Large intestine (tissue), 3 donors: ENCODE measurements at regions not wholly inside any gene's neighbourhood (a gene's known extent, or its start where the extent isn't known, plus 50 kb on each side); places are given as distances from the start of the nearest gene placed in this dataset.

Source experiments
- DNase-seq, 2 donors: peaks; one replicate each; pipeline versions ENCODE4 v3.0.0 to v3.0.0-alpha.2; 2013
- H3K27ac ChIP-seq: one replicate; pipeline ENCODE4 v1.5.1; 2013; ENCODE audit warnings: low read length
- H3K27me3 ChIP-seq: 2 replicates; pipeline ENCODE4 v1.6.1; 2013; ENCODE audit warnings: low read length; ENCODE audit not compliant: control insufficient read depth, insufficient read depth
- H3K36me3 ChIP-seq: 2 replicates; pipeline ENCODE4 v1.6.1; 2013; ENCODE audit warnings: low read length; ENCODE audit not compliant: control insufficient read depth, insufficient read depth
- H3K4me1 ChIP-seq: one replicate; pipeline ENCODE4 v1.6.1; 2013; ENCODE audit warnings: low read length; ENCODE audit not compliant: control insufficient read depth, insufficient read depth
- H3K4me3 ChIP-seq: one replicate; pipeline ENCODE4 v1.5.1; 2013; ENCODE audit warnings: low read length
- H3K9me3 ChIP-seq: one replicate; pipeline ENCODE4 v1.6.1; 2013; ENCODE audit warnings: mild to moderate bottlenecking, low read depth, low read length, moderate library complexity; ENCODE audit not compliant: control insufficient read depth
- WGBS: methylation state at CpG from one replicate; pipeline ENCODE4 v1.1.5; 2013; ENCODE audit warnings: low lambda C conversion rate; ENCODE audit not compliant: insufficient coverage; 5-methylcytosine and 5-hydroxymethylcytosine counted together

DNA sequence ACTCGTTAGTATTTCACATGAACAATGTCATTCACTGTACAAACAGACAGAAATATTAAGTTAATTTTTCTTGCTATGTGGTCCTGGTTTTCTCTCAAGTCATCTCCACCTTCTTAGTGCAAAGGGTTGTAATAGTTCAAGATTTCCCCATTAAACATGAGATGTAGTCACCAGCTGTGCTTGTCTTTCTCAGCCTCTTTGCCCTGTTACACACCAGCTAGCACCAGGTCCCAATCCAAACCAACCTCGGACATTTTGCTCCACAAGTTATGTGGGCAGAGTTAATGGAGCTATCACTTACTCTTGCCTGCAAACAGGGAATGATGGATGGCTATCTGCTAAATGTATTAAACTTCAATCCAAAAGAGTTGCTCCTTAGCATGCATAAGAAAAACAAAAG lies 328.1 kb downstream of the TLE1 start:
- H3K4me1 ChIP-seq = no peaks in the 10 kb centered on the region
- H3K27ac ChIP-seq = no peak overlapping the region
- no peaks in the 10 kb centered on the region for H3K9me3 ChIP-seq
- H3K4me3 ChIP-seq = no peak overlapping the region
- H3K36me3 ChIP-seq = no peaks in the 10 kb centered on the region
- WGBS = no CpG with 5 or more reads among the region's 2 CpGs
- H3K27me3 ChIP-seq = no peaks in the 10 kb centered on the region
- DNase-seq = no peak

DNA sequence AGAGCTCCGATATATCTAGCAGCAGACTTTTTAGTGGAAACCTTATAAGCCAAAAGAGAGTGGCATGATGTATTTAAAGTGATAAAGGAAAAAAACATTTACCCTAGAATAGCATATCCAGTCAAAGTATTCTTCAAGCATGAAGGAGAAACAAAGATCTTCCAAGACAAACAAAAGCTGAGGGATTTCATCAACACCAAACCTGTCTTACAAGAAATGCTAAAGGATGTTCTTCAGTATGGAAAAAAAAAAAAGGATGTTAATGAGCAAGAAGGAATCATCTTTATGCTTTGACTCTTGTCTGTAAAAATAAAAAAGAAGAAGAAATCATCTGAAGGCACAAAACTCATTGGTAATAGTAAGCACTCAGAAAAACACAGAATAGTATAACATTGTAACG lies 338.2 kb downstream of the TLE1 start:
- no peaks in the 10 kb centered on the region for H3K9me3 ChIP-seq
- 100% methylated on average over 2 of the region's 2 CpGs for WGBS
- no peaks in the 10 kb centered on the region for H3K36me3 ChIP-seq
- DNase-seq = no peak
- no peaks in the 10 kb centered on the region for H3K27me3 ChIP-seq
- H3K27ac ChIP-seq = no peak overlapping the region
- H3K4me3 ChIP-seq = no peak overlapping the region
- H3K4me1 ChIP-seq = no peaks in the 10 kb centered on the region

DNA sequence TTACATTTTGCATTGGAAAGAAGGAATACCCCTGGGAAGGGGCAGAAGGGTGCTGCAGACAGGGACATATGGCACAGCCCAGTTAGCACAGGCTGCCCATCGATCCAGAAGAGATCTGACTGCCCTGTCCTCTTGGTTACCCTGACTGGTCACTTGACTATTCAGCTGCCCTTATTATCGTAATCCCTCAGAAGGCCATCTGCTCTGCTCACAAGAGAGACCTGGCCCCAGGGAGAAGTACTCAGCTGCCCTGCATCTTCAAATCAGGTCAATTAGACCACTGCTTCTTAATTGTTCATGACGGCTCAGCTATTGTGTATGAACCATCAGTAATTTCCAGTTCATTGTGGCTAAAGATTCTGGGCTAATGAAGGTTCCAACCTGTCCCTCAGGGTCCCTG lies 345.0 kb downstream of the TLE1 start:
- Histone ChIP-seq H3K4me1 (no peaks in the 10 kb centered on the region), H3K36me3 (no peaks in the 10 kb centered on the region), H3K4me3 (no peak overlapping the region), H3K9me3 (no peaks in the 10 kb centered on the region), H3K27me3 (no peaks in the 10 kb centered on the region), H3K27ac (no peak overlapping the region)
- DNase-seq = no peak
- WGBS = no CpG with 5 or more reads among the region's 3 CpGs

DNA sequence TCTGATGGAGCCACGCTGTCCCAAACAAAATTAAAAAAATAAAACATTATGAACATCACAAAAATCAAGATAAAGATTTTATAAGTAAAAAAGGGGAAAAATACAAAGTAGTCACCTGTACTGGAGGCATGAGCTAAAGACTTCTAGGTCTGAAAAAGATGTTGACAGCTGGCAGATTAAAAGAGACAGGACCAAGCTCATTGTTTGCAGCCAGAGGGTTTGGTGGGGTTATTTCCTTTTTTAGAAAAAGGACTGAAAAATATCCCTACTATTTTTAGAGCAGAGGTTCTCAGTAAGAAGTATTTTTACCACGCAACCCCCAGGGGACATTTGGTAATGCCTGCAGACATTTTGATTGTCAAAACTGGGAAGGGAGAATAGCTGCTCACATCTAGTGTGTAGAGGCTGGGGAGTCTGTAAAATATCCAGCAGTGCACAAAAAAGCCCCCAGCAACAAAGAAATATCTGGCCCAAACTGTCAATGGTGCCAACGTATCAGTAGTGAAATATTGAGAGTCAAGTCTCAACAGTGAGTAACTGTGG lies 353.4 kb downstream of the TLE1 start:
- no peak overlapping the region for H3K27ac ChIP-seq
- no peak for DNase-seq
- H3K27me3 ChIP-seq = no peaks in the 10 kb centered on the region
- WGBS = 60% methylated on average over 1 of the region's 3 CpGs
- H3K4me3 ChIP-seq = no peak overlapping the region
- H3K9me3 ChIP-seq = no peaks in the 10 kb centered on the region
- no peaks in the 10 kb centered on the region for H3K4me1 ChIP-seq
- H3K36me3 ChIP-seq = no peaks in the 10 kb centered on the region

DNA sequence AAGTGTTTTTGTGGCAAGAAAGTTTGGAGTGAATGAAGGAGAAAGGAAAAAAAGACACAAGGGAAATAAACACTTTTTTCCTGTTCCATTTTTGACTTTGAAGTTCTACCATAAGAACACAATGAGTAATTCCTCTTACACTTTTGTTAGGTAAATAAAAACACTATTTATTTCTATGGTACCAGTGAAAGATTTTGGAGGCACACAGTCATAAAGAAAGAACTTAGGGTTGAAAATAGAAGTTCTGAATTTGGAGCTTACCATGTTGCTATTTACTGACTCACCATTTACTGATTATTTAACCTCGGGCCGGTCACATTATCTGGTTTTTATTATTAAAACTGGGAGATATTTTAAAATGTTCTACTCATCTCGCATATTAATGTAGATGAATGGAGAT lies 367.8 kb downstream of the TLE1 start:
- DNase-seq = no peak
- no peaks in the 10 kb centered on the region for H3K4me1 ChIP-seq
- no peaks in the 10 kb centered on the region for H3K36me3 ChIP-seq
- no peak overlapping the region for H3K27ac ChIP-seq
- H3K4me3 ChIP-seq = no peak overlapping the region
- WGBS = 100% methylated on average over 3 of the region's 3 CpGs
- no peaks in the 10 kb centered on the region for H3K27me3 ChIP-seq
- peaks cover 4% of the 10 kb centered on the region for H3K9me3 ChIP-seq

DNA sequence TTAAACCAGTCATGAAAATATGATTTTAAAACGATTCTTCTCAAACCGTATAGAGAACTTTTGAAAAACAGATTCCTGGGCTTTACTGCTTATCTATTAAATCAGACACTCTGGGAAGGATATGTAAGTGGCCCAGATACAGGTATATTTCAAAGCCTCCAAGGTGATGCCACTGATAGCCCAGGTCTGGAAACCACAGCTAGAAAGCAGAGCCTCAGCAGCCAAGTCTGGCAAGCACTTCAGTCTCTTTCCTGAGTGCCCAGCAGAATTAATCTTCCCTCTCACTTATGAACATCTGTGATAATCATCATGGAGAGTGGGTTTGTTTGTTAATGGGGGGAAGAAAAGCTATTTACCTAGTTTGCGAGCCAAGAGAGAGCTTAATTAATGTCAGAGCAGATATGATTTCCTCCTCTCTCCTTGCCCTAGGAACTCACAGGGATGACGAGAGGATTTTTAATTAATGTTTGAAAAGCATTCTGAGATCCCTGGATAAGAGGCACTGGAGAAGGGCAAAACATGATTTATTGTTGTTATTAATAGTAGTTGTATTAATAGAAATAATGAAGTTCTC lies 368.4 kb downstream of the TLE1 start:
- Histone ChIP-seq H3K4me3 (no peak overlapping the region), H3K4me1 (no peaks in the 10 kb centered on the region), H3K9me3 (peaks cover 4% of the 10 kb centered on the region), H3K36me3 (no peaks in the 10 kb centered on the region), H3K27me3 (no peaks in the 10 kb centered on the region), H3K27ac (no peak overlapping the region)
- no peak for DNase-seq
- 100% methylated on average over 2 of the region's 4 CpGs for WGBS

DNA sequence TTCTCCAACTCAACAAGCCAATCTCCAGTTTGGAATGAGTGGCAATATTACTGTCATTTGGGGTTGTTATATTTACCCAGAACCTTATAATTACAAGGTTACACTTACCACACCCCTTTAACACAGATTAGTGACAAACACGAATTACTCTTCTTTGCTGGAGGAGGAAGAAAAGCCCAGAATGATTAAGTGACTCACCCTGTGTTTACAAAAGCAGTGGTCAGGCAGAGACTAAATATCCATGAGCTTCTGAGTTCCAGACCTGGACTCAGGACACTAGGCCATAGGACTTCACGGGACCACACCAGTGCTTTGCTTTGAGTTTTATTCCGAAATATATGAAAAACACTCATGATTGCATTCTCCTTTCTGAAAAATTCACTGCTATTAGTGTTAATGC lies 370.8 kb downstream of the TLE1 start:
- no peak overlapping the region for H3K4me3 ChIP-seq
- peaks cover 4% of the 10 kb centered on the region for H3K9me3 ChIP-seq
- H3K4me1 ChIP-seq = no peaks in the 10 kb centered on the region
- H3K27ac ChIP-seq = no peak overlapping the region
- DNase-seq = no peak
- no peaks in the 10 kb centered on the region for H3K36me3 ChIP-seq
- no peaks in the 10 kb centered on the region for H3K27me3 ChIP-seq
- WGBS = no CpG with 5 or more reads among the region's 3 CpGs

DNA sequence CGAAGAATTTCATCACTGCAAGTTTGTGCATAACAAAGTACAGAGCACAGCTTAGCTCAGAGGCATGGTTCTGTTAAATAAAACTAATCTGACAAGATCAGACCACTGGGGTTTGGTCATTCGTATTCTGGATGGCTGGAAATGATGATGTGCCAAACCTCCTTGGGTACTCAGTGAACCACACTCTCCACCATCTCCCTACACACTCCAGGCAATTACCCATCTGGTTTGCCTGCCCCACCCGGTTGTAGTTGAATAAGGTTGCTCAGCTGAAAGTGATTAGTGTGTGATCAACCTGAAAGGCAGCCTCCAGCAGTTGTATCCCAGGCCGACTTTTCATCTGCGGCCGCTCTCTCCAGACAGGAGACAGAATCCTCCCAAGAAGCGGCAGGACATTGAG lies 371.4 kb downstream of the TLE1 start:
- WGBS = 100% methylated on average over 1 of the region's 7 CpGs
- DNase-seq = no peak
- Histone ChIP-seq H3K27ac (no peak overlapping the region), H3K4me1 (no peaks in the 10 kb centered on the region), H3K4me3 (no peak overlapping the region), H3K27me3 (no peaks in the 10 kb centered on the region), H3K36me3 (no peaks in the 10 kb centered on the region), H3K9me3 (peaks cover 4% of the 10 kb centered on the region)

DNA sequence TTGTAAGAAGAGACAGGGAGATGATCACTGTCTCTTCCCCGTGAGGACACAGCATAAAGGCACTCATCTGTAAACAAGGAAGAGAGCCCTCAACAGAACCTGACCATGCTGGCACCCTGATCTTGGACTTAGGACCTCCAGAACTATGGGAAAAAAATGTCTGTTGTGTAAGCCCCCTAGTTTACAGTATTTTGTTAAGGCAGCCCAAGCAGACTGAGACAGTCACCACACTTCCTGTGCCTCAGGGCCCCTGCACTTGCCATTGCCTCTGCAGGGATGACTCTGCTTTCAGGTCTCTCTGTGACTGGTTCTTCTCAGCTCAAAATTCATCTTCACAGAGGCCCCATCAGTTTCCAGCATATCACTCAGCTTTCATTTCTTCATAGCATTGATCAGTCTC lies 372.1 kb downstream of the TLE1 start:
- no peaks in the 10 kb centered on the region for H3K36me3 ChIP-seq
- no peaks in the 10 kb centered on the region for H3K4me1 ChIP-seq
- no peak overlapping the region for H3K27ac ChIP-seq
- no peak overlapping the region for H3K4me3 ChIP-seq
- peaks cover 4% of the 10 kb centered on the region for H3K9me3 ChIP-seq
- DNase-seq = no peak
- H3K27me3 ChIP-seq = no peaks in the 10 kb centered on the region
- no CpG with 5 or more reads among the region's 1 CpG for WGBS

DNA sequence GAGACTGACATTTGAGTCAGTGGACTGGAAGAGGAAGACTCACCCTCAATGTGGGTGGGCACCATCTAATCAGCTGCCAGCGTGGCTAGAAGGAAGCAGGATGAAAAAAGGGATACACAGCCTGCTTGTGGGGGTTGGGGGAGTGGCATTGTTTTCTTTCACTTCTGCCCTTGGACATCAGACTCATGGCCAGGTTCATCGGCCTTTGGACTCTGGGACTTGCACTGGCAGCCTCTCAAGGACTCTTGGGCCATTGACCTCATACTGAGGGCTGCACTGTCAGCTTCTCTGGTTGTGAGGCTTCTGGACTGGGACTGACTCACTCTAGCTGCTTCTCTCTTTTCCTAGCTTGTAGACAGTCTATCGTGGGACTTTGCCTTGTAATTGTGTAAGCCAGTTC lies 374.9 kb downstream of the TLE1 start:
- Histone ChIP-seq H3K36me3 (no peaks in the 10 kb centered on the region), H3K4me3 (no peak overlapping the region), H3K27me3 (no peaks in the 10 kb centered on the region), H3K27ac (no peak overlapping the region), H3K4me1 (no peaks in the 10 kb centered on the region), H3K9me3 (no peaks in the 10 kb centered on the region)
- no CpG with 5 or more reads among the region's 3 CpGs for WGBS
- DNase-seq = no peak

DNA sequence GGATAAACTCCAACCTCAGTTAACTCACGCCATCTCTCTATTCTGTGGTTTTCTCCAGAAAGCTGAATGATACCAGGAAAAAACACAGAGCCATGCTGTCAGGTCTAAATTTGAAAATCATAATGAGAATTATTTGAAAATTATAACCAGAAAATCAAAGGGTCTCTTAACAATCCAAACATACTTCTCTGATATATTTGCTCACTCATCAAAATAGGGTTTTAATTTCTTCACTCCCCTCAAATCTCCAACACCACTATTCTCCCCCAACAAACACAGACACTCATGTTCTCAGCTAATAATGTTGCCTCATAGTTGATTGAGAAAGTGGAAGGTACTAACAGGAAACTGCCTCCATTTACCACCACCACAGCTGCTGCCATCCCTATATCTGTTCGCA lies 375.5 kb downstream of the TLE1 start:
- Histone ChIP-seq H3K9me3 (no peaks in the 10 kb centered on the region), H3K4me1 (no peaks in the 10 kb centered on the region), H3K36me3 (no peaks in the 10 kb centered on the region), H3K27ac (no peak overlapping the region), H3K27me3 (no peaks in the 10 kb centered on the region), H3K4me3 (no peak overlapping the region)
- DNase-seq = no peak
- 80% methylated on average over 1 of the region's 2 CpGs for WGBS
